22Rv1 (cell line): ENCODE measurements at regions not wholly inside any gene's neighbourhood (a gene's known extent, or its start where the extent isn't known, plus 50 kb on each side); places are given as distances from the start of the nearest gene placed in this dataset.

Source experiments
- H3K27ac ChIP-seq: fragments of 450-650 bp; 2 replicates; pipeline ENCODE4 v1.5.1; 2017
- CTCF ChIP-seq: fragments of 450-650 bp; IDR thresholded peaks from 2 replicates; pipeline ENCODE4 v1.5.1; 2017; ENCODE audit warnings: mild to moderate bottlenecking
- ZFX ChIP-seq: fragments of 450-650 bp; IDR thresholded peaks from 2 replicates; pipeline ENCODE4 v1.6.1; 2017; ENCODE audit warnings: antibody characterized with exemption, borderline replicate concordance

GRCh38 chr2:204150721-204151120, 214.2 kb downstream of the ICOS start:
- TF ChIP-seq ZFX (no peak), CTCF (no peak)
- H3K27ac ChIP-seq: no peak overlapping the region

GRCh38 chr2:204152616-204153015, 216.1 kb downstream of the ICOS start:
- H3K27ac ChIP-seq: no peak overlapping the region
- TF ChIP-seq ZFX (no peak), CTCF (no peak)

GRCh38 chr2:204154863-204155262, 218.3 kb downstream of the ICOS start:
- no peak overlapping the region for H3K27ac ChIP-seq
- TF ChIP-seq ZFX (no peak), CTCF (no peak)

- no peak overlapping the region for H3K27ac ChIP-seq
- TF ChIP-seq CTCF (no peak), ZFX (no peak)
Observed at GRCh38 chr2:204156456-204156855, 219.9 kb downstream of the ICOS start.

- no peak for TF ChIP-seq ZFX
- no peak for TF ChIP-seq CTCF
- H3K27ac ChIP-seq: no peak overlapping the region
Observed at GRCh38 chr2:204157684-204158083, 221.1 kb downstream of the ICOS start.

- no peak overlapping the region for H3K27ac ChIP-seq
- TF ChIP-seq CTCF: no peak
- no peak for TF ChIP-seq ZFX
Observed at GRCh38 chr2:204159526-204159925, 223.0 kb downstream of the ICOS start.

- no peak for TF ChIP-seq ZFX
- TF ChIP-seq CTCF: no peak
- no peak overlapping the region for H3K27ac ChIP-seq
Observed at GRCh38 chr2:204160989-204161388, 224.4 kb downstream of the ICOS start.
